NOMO-1 treated with dmso at 0.1 percent for 144 hours (cell line): ENCODE measurements at regions not wholly inside any gene's neighbourhood (a gene's known extent, or its start where the extent isn't known, plus 50 kb on each side); places are given as distances from the start of the nearest gene placed in this dataset.
"Not testable (repeated sequence)": the region's sequence is repeated elsewhere in the genome, so short reads cannot be mapped to it uniquely, and the experiment has no call there.

Experiments
- DNase-seq: peaks from one replicate; lab custom pipeline; 2025; ENCODE audit not compliant: unreplicated experiment; lab: John Stamatoyannopoulos, UW

GRCh38 chr2:209018633-209019032 is 405.2 kb upstream of the MAP2 start:
- DNase-seq, result not testable (repeated sequence)

- DNase-seq, result no peak
Measured at GRCh38 chr2:209029249-209029648, 394.6 kb upstream of the MAP2 start.

GRCh38 chr2:209044307-209044706 is 379.5 kb upstream of the MAP2 start:
- DNase-seq, result no peak

- DNase-seq, result no peak
Measured at GRCh38 chr2:209046163-209046562, 377.7 kb upstream of the MAP2 start.

- DNase-seq, result no peak
Measured at GRCh38 chr2:209049608-209050007, 374.2 kb upstream of the MAP2 start.

- DNase-seq, result no peak
Measured at GRCh38 chr2:209062210-209062609, 361.6 kb upstream of the MAP2 start.

GRCh38 chr2:209070262-209070661 is 353.6 kb upstream of the MAP2 start:
- no peak for DNase-seq

- DNase-seq, result no peak
Measured at GRCh38 chr2:209073151-209073550, 350.7 kb upstream of the MAP2 start.

GRCh38 chr2:209074711-209075110 is 349.1 kb upstream of the MAP2 start:
- DNase-seq, result no peak

GRCh38 chr2:209076151-209076550 is 347.7 kb upstream of the MAP2 start:
- no peak for DNase-seq

GRCh38 chr2:209086761-209087160 is 337.1 kb upstream of the MAP2 start:
- no peak for DNase-seq

GRCh38 chr2:209091056-209091455 is 332.8 kb upstream of the MAP2 start:
- DNase-seq, result no peak

GRCh38 chr2:209094221-209094620 is 329.6 kb upstream of the MAP2 start:
- DNase-seq, result no peak

- DNase-seq, result no peak
Measured at GRCh38 chr2:209095432-209095831, 328.4 kb upstream of the MAP2 start.

GRCh38 chr2:209097168-209097567 is 326.7 kb upstream of the MAP2 start:
- DNase-seq, result no peak

GRCh38 chr2:209102319-209102718 is 321.5 kb upstream of the MAP2 start:
- DNase-seq, result no peak

GRCh38 chr2:209113026-209113425 is 310.8 kb upstream of the MAP2 start:
- no peak for DNase-seq

GRCh38 chr2:209114588-209115240 is 309.1 kb upstream of the MAP2 start:
- peak; percentile 5 for DNase-seq

GRCh38 chr2:209121691-209122090 is 302.2 kb upstream of the MAP2 start:
- peak; percentile 47 for DNase-seq

GRCh38 chr2:209125291-209125690 is 298.6 kb upstream of the MAP2 start:
- no peak for DNase-seq

- DNase-seq, result no peak
Measured at GRCh38 chr2:209138079-209138478, 285.8 kb upstream of the MAP2 start.

GRCh38 chr2:209141142-209141541 is 282.7 kb upstream of the MAP2 start:
- no peak for DNase-seq

GRCh38 chr2:209141818-209142217 is 282.0 kb upstream of the MAP2 start:
- no peak for DNase-seq
